HepG2 (cell line): ENCODE measurements at regions not wholly inside any gene's neighbourhood (a gene's known extent, or its start where the extent isn't known, plus 50 kb on each side); places are given as distances from the start of the nearest gene placed in this dataset.

ENCODE experiments used
- GTF3A ChIP-seq: sonication (generic); formaldehyde crosslinking; conservative IDR thresholded peaks from 2 replicates; pipeline ENCODE4 v1.4.0; 2020; ENCODE audit warnings: mild to moderate bottlenecking, missing genetic modification reagents
- MEF2D ChIP-seq: sonication (generic); formaldehyde crosslinking; IDR thresholded peaks from 2 replicates; pipeline ENCODE4 v1.5.1; 2020; ENCODE audit warnings: mild to moderate bottlenecking, missing genetic modification reagents
- NCOA5 ChIP-seq: sonication (generic); formaldehyde crosslinking; IDR thresholded peaks from 2 replicates; pipeline ENCODE4 v1.4.0; 2020; ENCODE audit warnings: missing genetic modification reagents
- SP140L ChIP-seq: sonication (generic); formaldehyde crosslinking; IDR thresholded peaks from 2 replicates; pipeline ENCODE4 v1.4.0; 2020; ENCODE audit warnings: missing genetic modification reagents, borderline replicate concordance
- ZNF792 ChIP-seq: IDR thresholded peaks from 2 replicates; pipeline ENCODE4 v1.6.1; 2016
- TF ChIP-seq, protein P1 (sequence below): sonication (generic); formaldehyde crosslinking; IDR thresholded peaks from 2 replicates; pipeline ENCODE4 v1.5.0; 2020; ENCODE audit warnings: mild to moderate bottlenecking, missing genetic modification reagents
- TF ChIP-seq, protein P2 (sequence below): sonication (generic); formaldehyde crosslinking; IDR thresholded peaks from 2 replicates; pipeline ENCODE4 v1.5.1; 2020; ENCODE audit warnings: mild to moderate bottlenecking, moderate library complexity, missing genetic modification reagents
- TF ChIP-seq, protein P3 (sequence below): sonication (generic); formaldehyde crosslinking; IDR thresholded peaks from 2 replicates; pipeline ENCODE4 v1.8.0; 2022; ENCODE audit warnings: mild to moderate bottlenecking, missing genetic modification reagents
- TF ChIP-seq, protein P4 (sequence below): sonication (generic); formaldehyde crosslinking; IDR thresholded peaks from 2 replicates; pipeline ENCODE4 v1.5.0; 2020; ENCODE audit warnings: mild to moderate bottlenecking, missing genetic modification reagents
- TF ChIP-seq, protein P5 (sequence below): sonication (generic); formaldehyde crosslinking; IDR thresholded peaks from 2 replicates; pipeline ENCODE4 v1.5.1; 2020; ENCODE audit warnings: mild to moderate bottlenecking, missing genetic modification reagents
- TF ChIP-seq, protein P6 (sequence below): sonication (generic); formaldehyde crosslinking; IDR thresholded peaks from 2 replicates; pipeline ENCODE4 v1.4.0; 2020; ENCODE audit warnings: mild to moderate bottlenecking, missing genetic modification reagents
- TF ChIP-seq, protein P7 (sequence below): sonication (generic); formaldehyde crosslinking; IDR thresholded peaks from 2 replicates; pipeline ENCODE4 v1.4.0; 2020; ENCODE audit warnings: missing genetic modification reagents

DNA sequence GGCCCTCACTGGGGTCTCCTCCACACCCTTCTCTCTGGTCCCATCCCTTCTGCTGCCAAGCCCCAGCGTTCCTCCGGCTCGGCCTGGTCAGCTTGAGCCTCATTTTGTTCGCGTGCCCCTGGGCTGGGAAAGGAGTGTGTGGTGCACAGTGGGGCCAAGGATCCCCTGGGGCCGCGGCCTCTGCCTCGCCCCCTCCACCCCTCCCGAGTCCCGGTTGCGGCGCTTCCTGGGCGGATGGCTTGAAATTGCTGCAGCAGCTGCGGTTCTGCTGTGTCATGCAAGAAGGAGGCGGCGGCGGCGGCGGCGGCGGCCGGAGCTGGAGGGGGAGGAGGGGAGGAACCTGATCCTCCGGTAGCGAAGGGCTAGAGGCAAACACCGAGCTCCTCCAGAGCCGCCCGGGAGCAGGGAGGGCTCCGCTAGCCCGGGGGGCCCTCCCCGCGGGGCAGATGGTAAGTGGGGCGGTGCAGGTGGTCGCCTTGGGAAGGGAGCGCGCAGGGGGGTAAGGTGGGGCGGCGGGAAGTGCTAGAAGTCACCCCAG lies 217.8 kb upstream of the MKLN1 start (continued):
- TF ChIP-seq, protein P1, sequence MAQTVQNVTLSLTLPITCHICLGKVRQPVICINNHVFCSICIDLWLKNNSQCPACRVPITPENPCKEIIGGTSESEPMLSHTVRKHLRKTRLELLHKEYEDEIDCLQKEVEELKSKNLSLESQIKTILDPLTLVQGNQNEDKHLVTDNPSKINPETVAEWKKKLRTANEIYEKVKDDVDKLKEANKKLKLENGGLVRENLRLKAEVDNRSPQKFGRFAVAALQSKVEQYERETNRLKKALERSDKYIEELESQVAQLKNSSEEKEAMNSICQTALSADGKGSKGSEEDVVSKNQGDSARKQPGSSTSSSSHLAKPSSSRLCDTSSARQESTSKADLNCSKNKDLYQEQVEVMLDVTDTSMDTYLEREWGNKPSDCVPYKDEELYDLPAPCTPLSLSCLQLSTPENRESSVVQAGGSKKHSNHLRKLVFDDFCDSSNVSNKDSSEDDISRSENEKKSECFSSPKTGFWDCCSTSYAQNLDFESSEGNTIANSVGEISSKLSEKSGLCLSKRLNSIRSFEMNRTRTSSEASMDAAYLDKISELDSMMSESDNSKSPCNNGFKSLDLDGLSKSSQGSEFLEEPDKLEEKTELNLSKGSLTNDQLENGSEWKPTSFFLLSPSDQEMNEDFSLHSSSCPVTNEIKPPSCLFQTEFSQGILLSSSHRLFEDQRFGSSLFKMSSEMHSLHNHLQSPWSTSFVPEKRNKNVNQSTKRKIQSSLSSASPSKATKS (CRISPR knock-in tag): no peak
- TF ChIP-seq, protein P2, sequence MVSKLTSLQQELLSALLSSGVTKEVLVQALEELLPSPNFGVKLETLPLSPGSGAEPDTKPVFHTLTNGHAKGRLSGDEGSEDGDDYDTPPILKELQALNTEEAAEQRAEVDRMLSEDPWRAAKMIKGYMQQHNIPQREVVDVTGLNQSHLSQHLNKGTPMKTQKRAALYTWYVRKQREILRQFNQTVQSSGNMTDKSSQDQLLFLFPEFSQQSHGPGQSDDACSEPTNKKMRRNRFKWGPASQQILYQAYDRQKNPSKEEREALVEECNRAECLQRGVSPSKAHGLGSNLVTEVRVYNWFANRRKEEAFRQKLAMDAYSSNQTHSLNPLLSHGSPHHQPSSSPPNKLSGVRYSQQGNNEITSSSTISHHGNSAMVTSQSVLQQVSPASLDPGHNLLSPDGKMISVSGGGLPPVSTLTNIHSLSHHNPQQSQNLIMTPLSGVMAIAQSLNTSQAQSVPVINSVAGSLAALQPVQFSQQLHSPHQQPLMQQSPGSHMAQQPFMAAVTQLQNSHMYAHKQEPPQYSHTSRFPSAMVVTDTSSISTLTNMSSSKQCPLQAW: 0 out of 2 replicates have a peak, but pooled peaks have one; percentile 40
- TF ChIP-seq NCOA5 (no peak), ZNF792 (CRISPR knock-in tag) (no peak), SP140L (no peak), MEF2D (CRISPR knock-in tag) (no peak), GTF3A (no peak)
- TF ChIP-seq, protein P3, sequence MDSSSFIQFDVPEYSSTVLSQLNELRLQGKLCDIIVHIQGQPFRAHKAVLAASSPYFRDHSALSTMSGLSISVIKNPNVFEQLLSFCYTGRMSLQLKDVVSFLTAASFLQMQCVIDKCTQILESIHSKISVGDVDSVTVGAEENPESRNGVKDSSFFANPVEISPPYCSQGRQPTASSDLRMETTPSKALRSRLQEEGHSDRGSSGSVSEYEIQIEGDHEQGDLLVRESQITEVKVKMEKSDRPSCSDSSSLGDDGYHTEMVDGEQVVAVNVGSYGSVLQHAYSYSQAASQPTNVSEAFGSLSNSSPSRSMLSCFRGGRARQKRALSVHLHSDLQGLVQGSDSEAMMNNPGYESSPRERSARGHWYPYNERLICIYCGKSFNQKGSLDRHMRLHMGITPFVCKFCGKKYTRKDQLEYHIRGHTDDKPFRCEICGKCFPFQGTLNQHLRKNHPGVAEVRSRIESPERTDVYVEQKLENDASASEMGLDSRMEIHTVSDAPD: no peak
- TF ChIP-seq, protein P4, sequence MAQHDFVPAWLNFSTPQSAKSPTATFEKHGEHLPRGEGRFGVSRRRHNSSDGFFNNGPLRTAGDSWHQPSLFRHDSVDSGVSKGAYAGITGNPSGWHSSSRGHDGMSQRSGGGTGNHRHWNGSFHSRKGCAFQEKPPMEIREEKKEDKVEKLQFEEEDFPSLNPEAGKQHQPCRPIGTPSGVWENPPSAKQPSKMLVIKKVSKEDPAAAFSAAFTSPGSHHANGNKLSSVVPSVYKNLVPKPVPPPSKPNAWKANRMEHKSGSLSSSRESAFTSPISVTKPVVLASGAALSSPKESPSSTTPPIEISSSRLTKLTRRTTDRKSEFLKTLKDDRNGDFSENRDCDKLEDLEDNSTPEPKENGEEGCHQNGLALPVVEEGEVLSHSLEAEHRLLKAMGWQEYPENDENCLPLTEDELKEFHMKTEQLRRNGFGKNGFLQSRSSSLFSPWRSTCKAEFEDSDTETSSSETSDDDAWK: no peak
- TF ChIP-seq, protein P5, sequence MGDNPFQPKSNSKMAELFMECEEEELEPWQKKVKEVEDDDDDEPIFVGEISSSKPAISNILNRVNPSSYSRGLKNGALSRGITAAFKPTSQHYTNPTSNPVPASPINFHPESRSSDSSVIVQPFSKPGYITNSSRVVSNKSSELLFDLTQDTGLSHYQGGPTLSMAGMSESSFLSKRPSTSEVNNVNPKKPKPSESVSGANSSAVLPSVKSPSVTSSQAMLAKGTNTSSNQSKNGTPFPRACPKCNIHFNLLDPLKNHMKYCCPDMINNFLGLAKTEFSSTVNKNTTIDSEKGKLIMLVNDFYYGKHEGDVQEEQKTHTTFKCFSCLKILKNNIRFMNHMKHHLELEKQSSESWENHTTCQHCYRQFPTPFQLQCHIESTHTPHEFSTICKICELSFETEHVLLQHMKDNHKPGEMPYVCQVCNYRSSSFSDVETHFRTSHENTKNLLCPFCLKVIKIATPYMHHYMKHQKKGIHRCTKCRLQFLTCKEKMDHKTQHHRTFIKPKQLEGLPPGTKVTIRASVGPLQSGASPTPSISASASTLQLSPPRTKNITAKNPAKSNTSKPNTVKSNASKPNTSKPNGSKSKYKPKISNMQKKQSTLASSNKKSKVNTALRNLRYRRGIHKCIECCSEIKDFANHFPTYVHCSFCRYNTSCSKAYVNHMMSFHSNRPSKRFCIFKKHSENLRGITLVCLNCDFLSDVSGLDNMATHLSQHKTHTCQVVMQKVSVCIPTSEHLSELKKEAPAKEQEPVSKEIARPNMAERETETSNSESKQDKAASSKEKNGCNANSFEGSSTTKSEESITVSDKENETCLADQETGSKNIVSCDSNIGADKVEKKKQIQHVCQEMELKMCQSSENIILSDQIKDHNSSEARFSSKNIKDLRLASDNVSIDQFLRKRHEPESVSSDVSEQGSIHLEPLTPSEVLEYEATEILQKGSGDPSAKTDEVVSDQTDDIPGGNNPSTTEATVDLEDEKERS (CRISPR knock-in tag): no peak
- TF ChIP-seq, protein P6, sequence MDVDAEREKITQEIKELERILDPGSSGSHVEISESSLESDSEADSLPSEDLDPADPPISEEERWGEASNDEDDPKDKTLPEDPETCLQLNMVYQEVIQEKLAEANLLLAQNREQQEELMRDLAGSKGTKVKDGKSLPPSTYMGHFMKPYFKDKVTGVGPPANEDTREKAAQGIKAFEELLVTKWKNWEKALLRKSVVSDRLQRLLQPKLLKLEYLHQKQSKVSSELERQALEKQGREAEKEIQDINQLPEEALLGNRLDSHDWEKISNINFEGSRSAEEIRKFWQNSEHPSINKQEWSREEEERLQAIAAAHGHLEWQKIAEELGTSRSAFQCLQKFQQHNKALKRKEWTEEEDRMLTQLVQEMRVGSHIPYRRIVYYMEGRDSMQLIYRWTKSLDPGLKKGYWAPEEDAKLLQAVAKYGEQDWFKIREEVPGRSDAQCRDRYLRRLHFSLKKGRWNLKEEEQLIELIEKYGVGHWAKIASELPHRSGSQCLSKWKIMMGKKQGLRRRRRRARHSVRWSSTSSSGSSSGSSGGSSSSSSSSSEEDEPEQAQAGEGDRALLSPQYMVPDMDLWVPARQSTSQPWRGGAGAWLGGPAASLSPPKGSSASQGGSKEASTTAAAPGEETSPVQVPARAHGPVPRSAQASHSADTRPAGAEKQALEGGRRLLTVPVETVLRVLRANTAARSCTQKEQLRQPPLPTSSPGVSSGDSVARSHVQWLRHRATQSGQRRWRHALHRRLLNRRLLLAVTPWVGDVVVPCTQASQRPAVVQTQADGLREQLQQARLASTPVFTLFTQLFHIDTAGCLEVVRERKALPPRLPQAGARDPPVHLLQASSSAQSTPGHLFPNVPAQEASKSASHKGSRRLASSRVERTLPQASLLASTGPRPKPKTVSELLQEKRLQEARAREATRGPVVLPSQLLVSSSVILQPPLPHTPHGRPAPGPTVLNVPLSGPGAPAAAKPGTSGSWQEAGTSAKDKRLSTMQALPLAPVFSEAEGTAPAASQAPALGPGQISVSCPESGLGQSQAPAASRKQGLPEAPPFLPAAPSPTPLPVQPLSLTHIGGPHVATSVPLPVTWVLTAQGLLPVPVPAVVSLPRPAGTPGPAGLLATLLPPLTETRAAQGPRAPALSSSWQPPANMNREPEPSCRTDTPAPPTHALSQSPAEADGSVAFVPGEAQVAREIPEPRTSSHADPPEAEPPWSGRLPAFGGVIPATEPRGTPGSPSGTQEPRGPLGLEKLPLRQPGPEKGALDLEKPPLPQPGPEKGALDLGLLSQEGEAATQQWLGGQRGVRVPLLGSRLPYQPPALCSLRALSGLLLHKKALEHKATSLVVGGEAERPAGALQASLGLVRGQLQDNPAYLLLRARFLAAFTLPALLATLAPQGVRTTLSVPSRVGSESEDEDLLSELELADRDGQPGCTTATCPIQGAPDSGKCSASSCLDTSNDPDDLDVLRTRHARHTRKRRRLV (CRISPR knock-in tag): no peak
- TF ChIP-seq, protein P7, sequence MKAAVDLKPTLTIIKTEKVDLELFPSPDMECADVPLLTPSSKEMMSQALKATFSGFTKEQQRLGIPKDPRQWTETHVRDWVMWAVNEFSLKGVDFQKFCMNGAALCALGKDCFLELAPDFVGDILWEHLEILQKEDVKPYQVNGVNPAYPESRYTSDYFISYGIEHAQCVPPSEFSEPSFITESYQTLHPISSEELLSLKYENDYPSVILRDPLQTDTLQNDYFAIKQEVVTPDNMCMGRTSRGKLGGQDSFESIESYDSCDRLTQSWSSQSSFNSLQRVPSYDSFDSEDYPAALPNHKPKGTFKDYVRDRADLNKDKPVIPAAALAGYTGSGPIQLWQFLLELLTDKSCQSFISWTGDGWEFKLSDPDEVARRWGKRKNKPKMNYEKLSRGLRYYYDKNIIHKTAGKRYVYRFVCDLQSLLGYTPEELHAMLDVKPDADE (CRISPR knock-in tag): no peak
